OCI-M1 (cell line): ENCODE measurements at regions not wholly inside any gene's neighbourhood (a gene's known extent, or its start where the extent isn't known, plus 50 kb on each side); places are given as distances from the start of the nearest gene placed in this dataset.

Source experiments
- DNase-seq: peaks from one replicate; lab custom pipeline; 2025; lab: John Stamatoyannopoulos, UW

- DNase-seq = no peak
Observed at GRCh38 chr16:86632206-86632605, 53.9 kb downstream of the FOXL1 start.

GRCh38 chr16:86632944-86633343, 54.6 kb downstream of the FOXL1 start:
- DNase-seq = no peak

- no peak for DNase-seq
Observed at GRCh38 chr16:86634292-86634691, 55.9 kb downstream of the FOXL1 start.

GRCh38 chr16:86635176-86635876, 57.0 kb downstream of the FOXL1 start:
- DNase-seq = no peak

GRCh38 chr16:86635926-86636325, 57.6 kb downstream of the FOXL1 start:
- no peak for DNase-seq

GRCh38 chr16:86637744-86638143, 59.4 kb downstream of the FOXL1 start:
- DNase-seq = no peak

GRCh38 chr16:86638642-86639041, 60.3 kb downstream of the FOXL1 start:
- no peak for DNase-seq

GRCh38 chr16:86639354-86639753, 61.0 kb downstream of the FOXL1 start:
- DNase-seq = no peak

GRCh38 chr16:86640265-86640843, 62.0 kb downstream of the FOXL1 start:
- no peak for DNase-seq

- DNase-seq = no peak
Observed at GRCh38 chr16:86642087-86642486, 63.7 kb downstream of the FOXL1 start.

GRCh38 chr16:86643671-86644070, 65.3 kb downstream of the FOXL1 start:
- DNase-seq = no peak

GRCh38 chr16:86647561-86647960, 69.2 kb downstream of the FOXL1 start:
- DNase-seq = no peak

- no peak for DNase-seq
Observed at GRCh38 chr16:86649875-86650274, 71.5 kb downstream of the FOXL1 start.

GRCh38 chr16:86651013-86651627, 72.8 kb downstream of the FOXL1 start:
- no peak for DNase-seq

- no peak for DNase-seq
Observed at GRCh38 chr16:86651823-86652222, 73.5 kb downstream of the FOXL1 start.

- DNase-seq = no peak
Observed at GRCh38 chr16:86653285-86654006, 75.1 kb downstream of the FOXL1 start.

GRCh38 chr16:86657972-86658371, 79.6 kb downstream of the FOXL1 start:
- DNase-seq = no peak

- no peak for DNase-seq
Observed at GRCh38 chr16:86660623-86661022, 82.3 kb downstream of the FOXL1 start.

GRCh38 chr16:86661706-86662105, 83.4 kb downstream of the FOXL1 start:
- DNase-seq = no peak

GRCh38 chr16:86662195-86662594, 83.8 kb downstream of the FOXL1 start:
- no peak for DNase-seq

- DNase-seq = no peak
Observed at GRCh38 chr16:86662740-86663139, 84.4 kb downstream of the FOXL1 start.

- no peak for DNase-seq
Observed at GRCh38 chr16:86663685-86664521, 85.6 kb downstream of the FOXL1 start.
